ENCODE measurements at regions not wholly inside any gene's neighbourhood (a gene's known extent, or its start where the extent isn't known, plus 50 kb on each side); places are given as distances from the start of the nearest gene placed in this dataset.
"Not testable (repeated sequence)": the region's sequence is repeated elsewhere in the genome, so short reads cannot be mapped to it uniquely, and the experiment has no call there.

- DNase-seq = no peak
Measured at GRCh38 chr11:24253237-24253760, 243.6 kb upstream of the LUZP2 start.

GRCh38 chr11:24264868-24265267, 232.0 kb upstream of the LUZP2 start:
- no peak for DNase-seq

DNA sequence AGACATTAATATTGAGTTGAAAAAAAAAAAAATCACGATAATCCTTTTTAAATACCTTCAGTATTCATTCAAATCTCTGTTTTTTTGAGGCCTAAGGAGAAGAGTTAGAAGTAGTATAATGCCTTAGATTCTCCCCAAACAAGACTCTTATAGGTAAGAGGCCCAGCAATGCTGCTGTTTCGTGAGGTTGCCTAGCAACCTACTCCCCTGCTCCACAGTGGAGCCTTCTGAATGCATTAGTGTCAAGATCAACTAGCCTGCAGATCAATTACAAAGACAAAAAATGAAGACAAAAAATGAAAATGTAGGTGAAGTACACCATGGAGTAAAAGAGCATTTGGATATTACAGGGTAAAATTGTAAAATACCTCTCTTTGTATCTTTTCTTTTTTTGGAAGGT, 229.8 kb upstream of the LUZP2 start:
- no peak for DNase-seq

- no peak for DNase-seq
Measured at GRCh38 chr11:24271798-24272197, 225.1 kb upstream of the LUZP2 start.

DNA sequence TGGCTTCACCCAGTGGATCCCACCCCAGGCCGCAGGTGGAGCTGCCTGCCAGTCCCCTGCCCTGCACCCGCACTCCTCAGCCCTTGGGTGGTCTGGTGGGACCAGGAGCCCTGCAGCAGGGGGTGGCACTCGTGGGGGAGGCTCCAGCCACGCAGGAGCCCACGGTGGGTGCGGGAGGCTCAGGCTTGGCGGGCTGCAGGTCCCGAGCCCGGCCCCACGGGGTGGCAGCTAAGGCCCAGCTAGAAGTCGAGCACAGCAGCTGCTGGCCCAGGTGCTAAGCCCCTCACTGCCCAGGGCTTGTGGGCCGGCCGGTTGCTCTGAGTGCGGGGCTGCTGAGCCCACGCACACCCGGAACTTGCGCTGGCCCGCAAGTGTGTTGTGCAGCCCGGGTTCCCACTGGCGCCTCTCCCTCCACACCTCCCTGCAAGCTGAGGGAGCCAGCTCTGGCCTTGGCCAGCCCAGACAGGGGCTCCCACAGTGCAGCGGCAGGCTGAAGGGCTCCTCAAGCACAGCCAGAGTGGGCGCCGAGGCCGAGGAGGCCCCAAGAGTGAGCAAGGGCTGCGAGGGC, 222.6 kb upstream of the LUZP2 start:
- not testable (repeated sequence) for DNase-seq

DNA sequence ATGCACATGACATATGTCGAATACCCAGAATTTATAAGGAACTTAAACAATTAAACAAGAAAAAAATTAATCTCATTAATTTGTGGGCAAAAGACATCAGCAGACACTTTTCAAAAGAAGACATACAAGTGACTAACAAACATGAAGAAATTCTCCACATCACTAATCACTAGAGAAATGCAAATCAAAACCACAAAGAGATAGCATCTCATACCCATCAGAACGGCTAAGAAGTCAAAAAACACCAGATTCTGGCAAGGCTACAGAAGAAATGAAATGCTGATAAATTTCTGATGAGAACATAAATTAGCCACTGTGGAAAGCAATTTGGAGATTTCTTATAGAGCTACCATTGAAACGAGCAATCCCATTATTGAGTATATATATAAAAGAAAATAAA, 210.6 kb upstream of the LUZP2 start:
- no peak for DNase-seq

DNA sequence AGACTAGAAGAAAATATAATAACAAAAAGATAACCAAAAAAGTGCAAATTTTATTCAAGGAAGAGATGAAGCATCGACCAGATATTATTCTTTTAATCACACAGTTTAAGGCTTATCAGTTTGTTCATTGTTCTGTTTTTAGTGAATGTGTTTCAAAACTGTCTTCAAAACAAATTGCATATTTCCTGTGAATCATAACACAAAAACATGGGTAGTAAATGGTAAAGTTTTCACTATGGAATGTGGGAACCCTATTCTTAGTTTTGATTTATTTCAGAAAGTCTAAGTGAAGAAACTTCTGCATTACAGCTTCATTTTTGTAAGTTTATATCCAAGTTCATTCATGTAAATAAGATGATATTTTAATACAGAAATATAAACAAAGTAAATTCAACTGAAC, 207.6 kb upstream of the LUZP2 start:
- no peak for DNase-seq

GRCh38 chr11:24293964-24294363, 202.9 kb upstream of the LUZP2 start:
- no peak for DNase-seq

GRCh38 chr11:24295360-24295759, 201.5 kb upstream of the LUZP2 start:
- DNase-seq = no peak

DNA sequence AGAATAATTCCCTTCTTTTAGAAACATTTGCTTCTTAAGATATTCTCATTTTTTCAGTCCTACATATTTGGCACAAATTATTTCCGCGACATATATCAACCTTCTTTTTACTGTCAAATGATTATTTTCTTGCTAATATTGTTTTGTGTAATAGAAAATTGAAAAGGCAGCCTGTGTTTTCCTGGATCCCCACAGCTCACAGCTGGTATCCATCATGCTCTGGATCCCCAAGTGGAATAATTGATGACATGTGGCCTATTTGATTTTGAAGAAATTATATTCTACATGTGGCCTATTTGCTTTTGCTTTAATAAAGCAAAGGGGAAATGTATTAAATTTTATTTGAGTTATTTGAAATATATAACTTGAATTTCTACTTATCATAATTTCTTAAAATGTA, 199.4 kb upstream of the LUZP2 start:
- no peak for DNase-seq

- DNase-seq = no peak
Measured at GRCh38 chr11:24298146-24298545, 198.7 kb upstream of the LUZP2 start.

- DNase-seq = no peak
Measured at GRCh38 chr11:24311974-24312373, 184.9 kb upstream of the LUZP2 start.

- no peak for DNase-seq
Measured at GRCh38 chr11:24312464-24313238, 184.2 kb upstream of the LUZP2 start.

DNA sequence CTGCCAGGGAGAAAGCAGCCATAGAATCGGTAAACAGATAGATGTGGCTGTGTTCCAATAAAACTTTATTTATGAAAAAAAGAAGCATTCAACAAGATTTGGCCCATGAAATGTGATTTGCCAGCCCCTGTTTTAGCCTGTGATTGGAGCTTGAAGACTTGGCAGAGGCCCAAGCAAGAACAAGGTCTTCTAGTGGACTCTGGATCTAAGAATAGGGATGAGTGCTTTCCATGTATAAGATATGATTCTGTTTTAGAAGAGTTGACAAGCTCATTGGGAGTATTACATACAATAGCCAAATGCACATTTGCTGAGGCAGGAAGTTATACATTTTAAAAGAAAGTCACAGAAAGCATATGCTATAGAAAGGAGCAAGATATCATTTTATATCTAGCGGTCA, 175.6 kb upstream of the LUZP2 start:
- no peak for DNase-seq

DNA sequence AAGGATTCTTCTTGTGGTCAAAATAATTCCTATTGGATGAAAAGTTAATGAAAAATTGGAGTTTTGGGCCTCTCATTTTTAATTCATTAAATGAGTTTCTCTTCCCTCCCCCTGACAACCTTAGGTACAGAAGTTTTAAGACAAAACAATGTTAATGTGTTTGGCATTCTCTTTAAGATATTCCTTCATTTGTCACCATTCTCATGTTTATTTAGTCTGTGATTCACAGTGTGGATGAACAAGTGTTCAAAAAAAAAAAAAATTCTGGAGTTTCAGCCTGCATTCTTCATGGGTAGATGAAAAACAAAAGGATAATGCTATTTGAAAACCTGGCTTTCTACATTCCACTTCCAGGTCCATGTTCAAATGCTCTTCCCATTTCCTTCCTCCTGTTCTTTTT, 172.6 kb upstream of the LUZP2 start:
- DNase-seq = no peak

DNA sequence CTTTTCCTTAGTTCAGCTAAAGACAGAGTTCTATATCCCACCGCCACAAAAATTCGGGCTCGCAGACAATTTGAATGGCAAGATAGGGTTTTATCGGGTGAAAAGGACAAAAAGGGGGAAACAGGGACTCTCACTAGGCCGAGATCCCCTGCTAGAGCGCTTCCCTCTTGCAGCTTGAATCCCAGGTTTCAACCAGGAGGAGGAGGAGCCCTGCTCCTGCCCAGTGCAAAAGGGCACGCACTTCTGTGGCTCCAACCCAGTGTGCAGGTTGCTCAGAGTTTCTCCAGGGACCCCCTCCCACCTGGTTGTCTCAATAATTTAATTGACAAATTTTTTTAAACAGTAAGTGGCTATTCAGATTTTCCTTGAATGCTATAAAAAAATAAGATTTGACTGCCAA, 152.6 kb upstream of the LUZP2 start:
- DNase-seq = no peak

DNA sequence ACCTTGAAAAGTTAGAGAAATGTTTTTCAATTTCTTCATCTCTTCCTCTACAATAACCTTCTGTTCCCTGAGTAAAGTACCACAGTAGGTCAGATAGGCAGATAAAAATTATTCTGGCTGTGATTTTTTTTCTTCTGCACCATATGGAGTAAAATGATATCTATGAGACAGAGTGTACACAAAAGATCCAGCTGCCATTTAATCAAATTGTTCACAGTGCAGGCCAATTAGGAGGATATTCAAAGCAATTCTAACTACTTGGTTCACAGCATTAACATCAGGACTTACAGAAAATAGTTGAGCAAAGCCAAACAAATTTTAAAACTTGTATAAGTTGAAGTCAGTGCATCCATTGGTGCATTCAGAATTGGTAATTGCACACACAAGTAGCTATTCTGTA, 147.9 kb upstream of the LUZP2 start:
- DNase-seq = no peak

- no peak for DNase-seq
Measured at GRCh38 chr11:24351179-24351578, 145.7 kb upstream of the LUZP2 start.

DNA sequence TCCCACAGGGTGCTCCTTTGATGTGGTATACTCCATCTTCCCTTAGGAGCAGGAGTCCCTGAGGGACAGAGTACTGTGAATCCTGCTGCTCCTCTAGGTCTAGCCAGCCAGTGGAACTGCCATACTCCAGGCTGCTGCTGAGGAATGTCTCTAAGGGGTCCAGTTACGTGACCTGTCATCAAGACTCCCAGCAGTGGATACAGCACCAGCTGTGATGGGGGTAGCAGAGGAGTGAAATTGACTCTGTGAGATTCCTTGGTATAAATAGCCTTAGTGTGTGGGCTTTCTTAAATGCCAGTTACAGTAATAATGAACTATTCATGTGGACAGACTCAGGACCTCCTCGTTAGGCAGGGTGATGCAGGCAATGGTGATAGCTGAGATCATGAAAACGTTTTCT, 140.4 kb upstream of the LUZP2 start:
- no peak for DNase-seq

GRCh38 chr11:24357620-24358410, 139.0 kb upstream of the LUZP2 start:
- DNase-seq = no peak

GRCh38 chr11:24372491-24372890, 124.4 kb upstream of the LUZP2 start:
- DNase-seq = no peak

DNA sequence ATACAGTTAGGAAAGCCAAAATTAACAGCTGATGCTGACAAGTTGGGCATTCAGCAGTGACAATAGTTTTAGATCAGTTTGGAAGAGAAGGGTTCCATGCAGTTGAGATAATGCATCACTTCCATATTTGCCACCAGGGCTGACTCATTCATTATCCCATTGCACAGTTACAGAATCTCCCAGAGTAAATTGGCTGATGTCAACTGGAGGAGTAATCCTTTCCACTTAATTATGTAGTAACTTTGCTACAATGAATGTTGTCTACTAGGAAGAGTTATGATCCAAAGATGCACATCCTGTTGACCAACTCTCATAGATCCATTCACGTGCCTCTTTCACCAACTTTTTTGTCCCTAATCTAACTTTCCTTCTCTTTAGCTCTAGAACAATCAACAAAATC, 123.3 kb upstream of the LUZP2 start:
- DNase-seq = no peak

DNA sequence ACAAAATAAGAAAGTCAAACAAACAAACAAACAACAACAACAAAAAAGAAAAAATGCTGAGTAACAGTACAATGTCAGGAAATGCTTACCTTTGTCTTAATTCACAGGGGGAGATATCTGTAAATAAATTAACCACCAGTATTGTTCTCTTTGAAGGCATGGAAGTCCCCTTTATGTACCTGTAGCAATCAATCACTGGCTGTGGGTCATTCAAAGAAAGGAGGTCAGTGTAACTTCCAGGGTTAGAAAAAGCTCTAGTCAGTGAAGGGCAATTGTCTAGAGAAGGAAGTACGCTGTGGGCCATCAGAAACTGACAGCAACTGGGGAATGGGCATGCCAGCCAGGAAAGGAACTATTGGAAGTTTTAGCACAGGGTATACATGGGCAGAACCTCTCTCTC, 121.5 kb upstream of the LUZP2 start:
- DNase-seq = no peak
